ENCODE measurements at regions not wholly inside any gene's neighbourhood (a gene's known extent, or its start where the extent isn't known, plus 50 kb on each side); places are given as distances from the start of the nearest gene placed in this dataset.
"Not testable (repeated sequence)": the region's sequence is repeated elsewhere in the genome, so short reads cannot be mapped to it uniquely, and the experiment has no call there.

DNA sequence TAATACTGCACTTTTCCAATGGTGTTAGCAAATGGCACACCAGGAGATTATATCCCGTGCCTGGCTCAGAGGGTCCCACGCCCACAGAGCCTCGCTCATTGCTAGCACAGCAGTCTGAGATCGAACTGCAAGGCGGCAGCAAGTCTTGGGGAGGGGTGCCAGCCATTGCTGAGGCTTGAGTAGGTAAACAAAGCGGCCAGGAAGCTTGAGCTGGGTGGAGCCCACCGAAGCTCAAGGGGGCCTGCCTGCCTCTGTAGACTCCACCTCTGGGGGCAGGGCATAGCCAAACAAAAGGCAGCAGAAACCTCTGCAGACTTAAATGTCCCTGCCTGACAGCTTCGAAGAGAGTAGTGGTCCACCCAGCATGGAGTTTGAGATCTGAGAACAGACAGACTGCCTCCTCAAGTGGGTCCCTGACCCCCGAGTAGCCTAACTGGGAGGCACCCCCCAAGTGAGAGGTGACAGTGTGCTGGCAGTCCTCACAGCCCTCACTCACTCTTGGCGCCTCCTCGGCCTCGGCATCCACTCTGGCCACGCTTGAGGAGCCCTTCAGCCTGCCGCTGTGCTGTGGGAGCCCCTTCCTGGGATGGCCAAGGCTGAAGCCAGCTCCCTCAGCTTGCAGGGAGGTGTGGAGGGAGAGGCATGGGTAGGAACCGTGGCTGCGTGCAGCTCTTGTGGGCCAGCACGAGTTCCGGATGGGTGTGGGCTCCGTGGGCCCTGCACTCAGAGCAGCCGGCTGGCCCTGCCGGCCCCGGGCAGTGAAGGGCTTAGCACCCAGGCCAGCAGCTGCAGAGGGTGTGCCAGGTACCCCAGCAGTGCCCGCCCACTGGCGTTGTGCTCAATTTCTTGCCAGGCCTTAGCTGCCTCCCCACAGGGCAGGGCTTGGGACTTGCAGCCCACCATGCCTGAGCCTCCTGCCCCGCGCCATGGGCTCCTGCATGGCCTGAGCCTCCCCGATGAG, 188.0 kb downstream of the MMUT start:
- DNase-seq (ENCODE audit: low spot score) = not testable (repeated sequence)

DNA sequence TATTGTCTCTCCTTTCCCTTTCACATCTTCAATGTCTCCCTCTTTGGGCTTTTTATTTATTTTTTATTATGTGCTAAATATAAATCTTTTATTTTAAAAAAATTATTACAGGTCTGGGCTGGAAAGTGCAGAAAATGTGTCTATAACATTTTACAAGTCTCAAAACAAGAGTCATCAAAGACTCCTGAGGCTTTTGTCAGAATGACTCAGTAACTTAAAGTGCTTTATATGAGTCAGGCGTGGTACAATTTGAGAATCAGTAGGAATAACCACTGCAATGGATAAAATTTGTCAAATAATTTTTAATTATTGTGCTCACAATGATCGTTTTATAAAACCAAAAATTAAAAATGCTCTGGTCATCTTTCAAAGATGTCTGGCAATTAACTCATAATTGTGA, 193.9 kb downstream of the MMUT start:
- no peak for DNase-seq (ENCODE audit: low spot score)

DNA sequence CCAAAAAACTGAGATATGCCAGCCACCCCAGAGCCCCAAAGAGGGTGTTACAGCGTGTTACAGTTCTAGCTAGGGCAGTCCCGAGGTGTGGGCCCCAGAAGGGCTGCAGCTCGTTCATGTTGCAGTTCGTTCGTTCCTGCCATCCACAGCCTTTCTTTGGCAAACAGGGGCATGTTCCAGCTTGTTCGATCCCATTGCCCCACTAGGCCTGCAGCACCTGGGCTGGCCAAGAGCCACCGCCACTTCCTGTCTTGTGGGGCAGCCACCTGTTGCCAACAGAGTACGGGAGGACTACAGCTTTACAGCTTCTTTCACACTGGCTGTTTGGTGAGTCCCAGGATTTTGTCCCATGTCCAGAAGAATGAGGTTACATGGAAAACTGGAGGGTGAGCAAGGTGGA, 198.1 kb downstream of the MMUT start:
- DNase-seq (ENCODE audit: low spot score) = no peak

DNA sequence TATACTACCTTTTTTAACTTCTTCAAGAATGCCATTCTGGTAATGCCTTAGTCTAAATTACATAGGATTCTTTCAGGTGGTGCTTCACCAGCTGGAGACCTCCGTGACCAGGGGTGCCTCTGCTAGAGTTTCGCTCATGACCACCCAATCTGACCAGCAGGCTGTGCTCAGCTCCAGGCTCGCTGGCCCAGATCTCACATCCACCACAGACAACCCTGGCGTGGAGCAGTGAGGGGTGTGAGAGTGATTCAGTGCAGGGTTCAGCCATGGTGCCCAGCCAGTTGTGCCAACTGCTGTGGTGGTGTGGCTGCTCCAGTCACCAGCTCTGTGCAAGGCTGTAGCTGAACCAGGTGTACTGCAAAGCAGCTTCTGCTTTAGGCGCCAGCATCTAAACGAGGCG, 198.6 kb downstream of the MMUT start:
- no peak for DNase-seq (ENCODE audit: low spot score)

DNA sequence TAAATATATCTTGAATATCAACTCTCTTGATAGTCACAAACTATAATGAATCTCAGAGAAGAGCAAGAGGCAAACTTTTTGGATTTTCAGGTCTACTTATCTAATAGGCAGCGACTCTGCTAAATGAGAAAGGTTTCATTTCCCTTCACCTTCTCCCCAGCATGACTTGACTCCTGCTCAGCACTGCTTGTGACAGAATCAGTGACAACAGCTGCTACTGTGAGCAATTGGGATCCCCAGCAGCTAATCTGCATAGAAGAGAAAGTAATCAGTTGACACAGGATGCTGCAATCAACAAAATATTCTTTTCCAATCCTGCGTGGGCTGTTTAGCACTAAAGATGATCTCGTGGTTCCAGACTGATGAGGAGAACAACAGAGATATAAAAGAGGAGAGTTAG, 205.5 kb downstream of the MMUT start:
- no peak for DNase-seq (ENCODE audit: low spot score)

DNA sequence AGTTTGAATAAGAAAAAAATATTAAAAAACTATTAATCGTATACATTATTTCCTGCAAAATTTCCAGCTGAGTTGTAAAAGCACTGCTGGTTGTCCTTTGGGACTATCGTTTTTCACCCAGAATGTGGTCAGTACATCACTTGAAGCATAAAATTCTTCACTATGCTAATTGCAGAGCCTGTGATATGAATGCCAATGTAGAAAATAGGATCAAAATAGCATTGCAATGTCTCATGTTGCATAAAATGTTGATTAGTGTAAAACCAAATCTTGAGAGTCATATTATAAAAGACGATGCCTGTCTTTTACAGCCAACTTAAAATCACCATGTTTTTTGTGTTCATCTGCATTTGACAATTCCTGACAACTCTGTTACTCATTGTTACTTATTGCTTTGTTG, 207.7 kb downstream of the MMUT start:
- DNase-seq (ENCODE audit: low spot score) = no peak

DNA sequence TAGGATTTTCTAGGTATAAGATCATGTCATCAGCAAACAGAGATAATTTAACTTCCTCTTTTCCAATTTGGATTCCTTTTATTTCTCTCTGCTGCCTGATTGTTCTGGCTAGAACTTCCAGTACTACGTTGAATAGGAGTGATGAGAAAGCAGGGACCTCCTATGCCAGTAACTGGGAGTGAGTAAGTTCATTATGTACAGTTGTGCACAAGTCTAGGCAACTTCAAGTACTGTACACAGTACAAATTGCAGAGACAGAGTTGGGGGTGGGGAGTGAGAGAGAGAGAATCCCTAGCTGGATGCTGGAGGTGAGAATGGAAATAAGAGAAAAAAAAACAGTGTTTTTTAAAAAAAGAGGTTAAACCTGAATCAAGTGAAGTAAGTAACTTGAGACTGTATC, 210.2 kb downstream of the MMUT start:
- no peak for DNase-seq (ENCODE audit: low spot score)

DNA sequence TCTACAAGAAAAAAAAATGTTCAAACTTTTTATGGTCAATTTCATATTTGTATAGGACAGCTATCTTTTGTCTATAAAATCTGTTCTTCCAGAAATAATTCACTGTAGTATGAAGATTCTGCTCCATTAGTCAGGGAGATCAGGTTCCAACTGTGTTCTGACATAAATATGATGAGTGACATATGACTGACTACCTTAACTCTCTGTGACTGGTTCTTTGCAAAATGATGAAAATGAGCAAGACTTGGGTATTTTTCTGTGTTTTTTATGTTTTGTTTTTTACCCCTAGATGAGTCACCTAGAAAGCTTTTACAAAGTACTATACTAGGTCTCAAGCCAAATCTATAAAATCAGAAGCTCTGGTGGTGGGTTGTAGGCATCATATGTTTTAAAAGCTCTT, 229.6 kb downstream of the MMUT start:
- no peak for DNase-seq (ENCODE audit: low spot score)

DNA sequence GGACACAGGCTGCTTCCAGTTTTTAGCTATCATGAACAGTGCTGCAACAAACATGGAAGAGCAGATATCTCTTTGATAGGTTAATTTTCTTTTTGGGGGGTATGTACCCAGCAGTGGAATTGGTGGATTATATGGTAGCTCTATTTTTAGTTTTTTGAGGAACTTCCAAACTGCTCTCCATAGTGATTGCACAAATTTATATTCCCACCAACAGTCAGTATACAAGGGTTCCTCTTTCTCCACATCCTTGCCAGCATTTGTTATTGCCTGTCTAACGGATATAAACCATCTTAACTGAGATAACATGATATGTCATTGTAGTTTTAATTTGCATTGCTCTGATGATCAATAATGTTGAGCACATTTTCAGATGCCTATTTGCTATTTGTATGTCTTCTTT, 237.6 kb downstream of the MMUT start:
- DNase-seq (ENCODE audit: low spot score) = no peak

DNA sequence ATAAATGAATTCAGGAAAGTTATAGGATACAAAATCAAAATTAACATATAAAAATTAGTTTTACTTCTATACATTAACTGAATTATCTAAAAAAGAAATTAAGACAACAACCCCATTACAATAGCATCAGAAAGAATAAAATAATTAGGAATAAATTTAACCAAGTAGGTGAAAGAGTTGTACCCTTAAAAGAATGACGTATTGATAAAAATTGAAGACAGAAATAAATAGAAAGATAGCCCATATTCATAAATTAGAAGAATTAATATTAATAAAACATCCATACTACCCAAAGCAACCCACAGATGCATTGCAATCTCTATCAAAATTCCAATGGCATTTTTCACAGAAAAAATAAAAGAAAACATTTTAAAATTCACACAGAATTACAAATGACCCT, 242.8 kb downstream of the MMUT start:
- no peak for DNase-seq (ENCODE audit: low spot score)

DNA sequence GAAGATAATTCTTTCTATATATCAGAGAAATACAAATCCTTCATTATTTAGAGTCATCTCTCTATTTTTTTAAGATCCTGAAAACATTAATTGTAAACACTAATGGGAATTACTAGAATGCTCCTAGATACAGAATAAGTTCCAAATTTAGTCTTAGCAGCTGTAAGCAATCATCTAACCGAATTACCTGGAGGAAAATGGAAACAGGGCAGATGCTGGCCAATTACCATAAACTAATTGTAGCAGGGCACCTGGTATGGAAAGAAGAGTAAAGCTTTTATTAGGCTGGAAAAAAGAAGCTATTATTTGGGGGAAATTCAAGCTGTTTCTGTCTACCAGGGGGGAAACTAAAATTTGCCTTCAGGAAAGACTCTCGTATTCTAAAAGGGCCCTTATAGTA, 257.5 kb downstream of the MMUT start:
- DNase-seq (ENCODE audit: low spot score) = no peak

DNA sequence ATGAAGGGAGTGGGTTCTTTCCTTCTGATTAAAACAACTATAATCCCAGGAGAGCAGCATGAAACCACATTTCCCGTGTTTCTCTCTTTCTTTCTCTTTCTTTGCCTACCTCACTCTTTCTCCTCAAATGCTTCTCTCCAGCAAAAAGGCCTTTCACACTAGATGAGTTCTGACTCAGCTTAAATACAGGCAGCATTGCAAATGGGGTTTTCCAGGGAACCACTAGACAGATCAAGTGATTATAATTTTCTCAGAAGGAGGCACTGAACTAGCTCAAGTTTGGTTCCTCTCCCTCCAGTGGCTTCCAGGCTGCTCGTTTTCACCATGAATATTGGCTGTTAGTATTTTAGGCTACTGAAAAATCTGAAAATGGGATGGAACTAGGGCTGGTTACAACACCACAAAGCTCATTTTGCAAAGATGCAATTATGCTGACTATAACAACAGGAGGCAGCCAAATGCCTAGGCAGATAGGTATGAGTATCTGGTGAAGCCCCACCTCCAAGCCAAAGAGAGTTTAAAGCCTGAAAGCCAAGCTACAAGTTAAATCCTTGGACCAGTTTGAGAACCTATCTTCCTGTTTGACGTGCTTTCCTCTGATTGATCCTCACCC, 260.0 kb downstream of the MMUT start:
- no peak for DNase-seq (ENCODE audit: low spot score)

DNA sequence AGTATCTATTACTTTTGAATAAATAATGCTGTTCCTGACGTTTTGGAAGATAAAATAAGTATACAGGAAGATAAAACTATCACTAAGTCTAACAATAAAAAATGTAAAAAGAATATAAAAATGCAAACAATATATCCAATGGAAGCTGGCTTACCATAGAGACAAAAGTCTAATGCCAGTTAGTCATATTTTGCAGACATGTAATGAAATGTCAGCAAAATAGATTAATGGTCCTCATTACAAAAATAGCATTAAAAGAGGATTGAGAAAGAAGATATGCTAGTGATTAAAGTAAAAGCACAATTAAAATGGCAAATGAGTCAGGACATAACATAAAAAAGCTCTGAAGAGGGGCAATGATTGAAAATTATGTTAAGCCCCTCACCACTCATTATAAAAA, 265.0 kb downstream of the MMUT start:
- DNase-seq (ENCODE audit: low spot score) = no peak

DNA sequence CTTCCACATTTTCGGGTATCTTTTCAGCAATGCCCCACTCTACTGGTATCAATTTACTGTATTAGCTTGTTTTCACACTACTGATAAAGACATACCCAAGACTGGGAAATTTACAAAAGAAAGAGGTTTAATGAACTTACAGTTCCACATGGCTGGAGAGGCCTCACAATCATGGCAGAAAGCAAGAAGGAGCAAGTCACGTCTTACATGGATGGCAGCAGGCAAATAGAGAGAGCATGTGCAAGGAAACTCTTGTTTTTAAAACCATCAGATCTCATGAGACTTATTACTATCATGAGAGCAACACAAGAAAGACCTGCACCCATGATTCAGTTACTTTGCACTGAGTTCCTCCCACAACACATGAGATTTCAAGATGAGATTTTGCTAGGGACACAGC, 300.7 kb downstream of the MMUT start:
- not testable (repeated sequence) for DNase-seq (ENCODE audit: low spot score)

DNA sequence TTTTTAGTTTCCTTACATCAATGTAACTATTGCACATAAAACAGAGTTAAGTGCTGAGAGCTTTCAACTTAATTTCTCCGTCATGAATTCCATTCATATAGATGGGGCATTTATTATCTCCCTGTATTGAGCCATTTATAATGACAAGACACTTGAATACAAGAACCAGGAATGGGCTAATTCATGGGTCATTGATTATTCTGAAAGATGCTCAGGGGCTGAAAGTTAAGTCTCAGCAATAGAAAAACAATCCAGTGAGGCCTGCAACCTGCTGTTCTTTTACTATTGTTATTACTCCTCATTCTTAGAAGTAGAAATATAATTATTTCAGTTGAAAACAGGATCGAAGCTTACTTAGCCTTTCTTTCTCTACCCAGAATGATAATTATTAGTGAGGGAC, 307.7 kb downstream of the MMUT start:
- no peak for DNase-seq (ENCODE audit: low spot score)

DNA sequence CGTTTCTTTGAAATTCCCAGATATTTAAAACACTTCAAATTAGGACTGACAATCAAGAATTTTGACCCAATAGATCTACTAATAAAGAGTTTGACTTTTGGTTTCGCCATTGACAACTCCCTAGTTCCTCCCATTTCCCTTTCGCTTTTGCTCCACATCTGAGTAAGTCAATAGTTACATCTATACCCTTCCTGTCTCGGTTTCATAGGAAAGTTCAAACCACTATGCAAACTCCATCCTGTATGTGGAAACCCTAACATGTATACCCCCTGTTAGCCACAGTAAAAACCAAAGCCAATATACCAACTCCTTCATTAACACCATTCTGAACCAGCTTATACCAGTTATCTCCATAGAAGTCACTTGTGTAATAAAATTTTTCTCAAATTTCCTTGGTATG, 311.1 kb downstream of the MMUT start:
- no peak for DNase-seq (ENCODE audit: low spot score)

DNA sequence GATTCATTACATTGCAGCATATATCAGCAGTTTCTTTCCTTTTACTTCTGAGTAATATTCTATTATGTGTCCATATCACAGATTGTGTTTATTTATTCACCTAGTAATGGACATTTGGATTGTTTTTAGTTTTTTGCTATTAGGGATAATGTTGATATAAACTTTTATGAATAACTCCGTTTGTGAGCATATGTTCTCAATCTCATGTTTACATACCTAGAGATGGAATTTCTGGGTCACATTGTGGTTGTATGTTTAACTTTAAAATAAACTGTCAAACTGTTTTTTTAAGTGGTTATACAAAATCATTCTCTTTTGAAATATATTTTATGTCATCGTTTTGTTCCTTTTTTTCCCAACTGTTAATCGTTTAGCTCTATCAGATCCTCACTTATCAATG, 311.6 kb downstream of the MMUT start:
- no peak for DNase-seq (ENCODE audit: low spot score)

DNA sequence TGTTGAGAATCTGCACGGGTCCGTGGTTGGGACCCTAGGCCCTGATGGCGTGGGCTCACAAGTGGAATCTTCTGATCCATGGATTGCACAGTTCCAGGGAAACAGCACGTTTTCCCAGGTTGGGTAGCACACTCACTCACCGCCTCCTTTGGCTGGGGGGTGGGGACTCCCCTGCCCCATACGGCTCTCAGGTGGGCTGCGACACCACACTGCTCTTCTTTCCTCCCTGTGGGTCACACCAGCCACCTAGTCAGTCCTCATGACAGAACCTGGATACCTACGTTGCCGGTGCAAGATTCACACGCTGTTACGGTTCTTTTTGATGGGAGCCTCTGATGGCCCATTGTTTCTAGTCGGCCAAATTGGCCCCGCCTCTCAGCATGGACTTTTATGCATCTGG, 312.0 kb downstream of the MMUT start:
- DNase-seq (ENCODE audit: low spot score) = no peak

DNA sequence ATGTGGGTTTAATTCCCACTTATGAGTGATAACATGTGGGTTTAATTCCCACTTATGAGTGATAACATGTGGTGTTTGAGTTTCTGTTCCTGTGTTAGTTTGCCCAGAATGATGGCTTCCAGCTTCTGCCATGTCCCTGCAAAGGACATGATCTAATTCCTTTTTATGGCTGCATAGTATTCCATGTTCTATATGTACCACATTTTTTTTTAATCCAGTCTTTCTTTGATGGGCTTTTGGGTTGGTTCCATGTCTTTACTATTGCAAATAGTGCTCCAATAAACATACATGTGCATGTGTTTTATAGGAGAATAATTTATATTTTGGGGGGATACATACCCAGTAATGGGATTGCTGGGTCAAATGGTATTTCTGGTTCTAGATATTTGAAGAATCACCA, 317.8 kb downstream of the MMUT start:
- DNase-seq (ENCODE audit: low spot score) = no peak

DNA sequence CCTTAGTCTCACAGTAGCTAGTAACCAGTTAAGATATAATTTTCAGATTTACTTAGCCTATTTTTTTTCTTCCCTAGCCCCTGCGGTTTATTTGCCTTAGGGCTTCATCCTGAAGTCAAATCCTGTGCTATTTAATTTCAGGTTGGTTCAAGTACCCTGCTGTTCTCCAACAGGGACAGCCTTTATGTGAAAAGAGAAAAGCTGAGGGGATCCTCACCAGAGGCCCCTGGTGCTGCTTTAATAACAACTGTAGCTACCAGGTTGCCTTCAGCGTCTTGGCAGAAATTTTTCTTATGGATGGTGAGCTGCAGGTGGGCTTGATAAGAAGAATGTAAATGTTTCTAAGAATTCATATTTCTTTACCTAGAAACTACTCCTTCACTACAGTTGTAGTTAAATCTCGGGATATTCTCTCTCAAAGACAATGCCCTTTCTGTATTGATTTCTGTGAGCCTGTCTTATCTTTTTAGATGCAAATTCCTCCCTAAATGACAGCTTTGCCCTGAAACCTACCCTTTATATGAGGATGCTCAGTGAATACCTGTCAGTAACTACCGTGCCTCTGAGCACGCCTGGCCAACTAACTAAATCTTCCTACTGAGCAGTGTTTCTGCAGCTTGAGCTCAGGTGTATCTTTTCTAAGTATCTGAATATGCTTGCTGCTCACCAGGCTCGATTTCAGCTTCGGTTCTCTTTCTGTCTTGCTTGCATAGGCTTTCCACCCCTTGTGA, 320.5 kb downstream of the MMUT start:
- DNase-seq (ENCODE audit: low spot score) = no peak

DNA sequence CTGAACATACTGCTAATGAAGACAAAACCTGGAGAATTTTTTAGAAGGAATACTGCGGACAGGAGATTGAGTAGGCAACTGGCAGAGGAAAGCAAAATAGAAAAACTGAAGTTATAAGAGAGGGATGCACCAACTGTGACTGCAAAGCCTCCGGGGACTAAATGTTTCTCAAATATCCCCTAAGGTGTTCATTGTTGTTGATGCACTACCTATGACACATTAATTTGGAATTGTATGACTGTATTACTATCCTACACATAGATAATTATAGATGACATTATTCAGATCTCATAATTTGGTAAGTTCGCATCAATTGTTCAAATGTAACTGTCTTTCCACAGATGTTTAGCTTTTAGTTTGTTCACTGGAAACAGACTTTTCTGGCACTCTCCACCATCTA, 341.1 kb downstream of the MMUT start:
- no peak for DNase-seq (ENCODE audit: low spot score)

DNA sequence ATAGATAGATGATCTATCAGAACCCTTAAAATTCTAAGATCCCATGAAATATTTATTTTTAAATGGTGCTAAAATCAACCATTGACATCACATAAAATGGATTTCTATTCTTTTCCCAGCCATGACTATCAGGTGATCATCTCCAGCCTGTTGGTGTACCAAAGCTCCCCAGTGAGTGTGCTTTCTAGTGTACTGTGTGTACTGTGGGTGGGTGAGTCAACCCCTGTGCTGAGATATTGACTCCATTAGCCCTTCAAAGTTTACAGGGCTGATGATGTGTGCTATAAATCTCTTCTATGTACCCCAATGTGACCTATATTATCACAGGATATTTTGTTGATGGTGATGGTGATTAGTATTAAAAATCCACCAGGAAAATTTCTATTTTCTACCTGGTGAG, 344.6 kb downstream of the MMUT start:
- DNase-seq (ENCODE audit: low spot score) = no peak

DNA sequence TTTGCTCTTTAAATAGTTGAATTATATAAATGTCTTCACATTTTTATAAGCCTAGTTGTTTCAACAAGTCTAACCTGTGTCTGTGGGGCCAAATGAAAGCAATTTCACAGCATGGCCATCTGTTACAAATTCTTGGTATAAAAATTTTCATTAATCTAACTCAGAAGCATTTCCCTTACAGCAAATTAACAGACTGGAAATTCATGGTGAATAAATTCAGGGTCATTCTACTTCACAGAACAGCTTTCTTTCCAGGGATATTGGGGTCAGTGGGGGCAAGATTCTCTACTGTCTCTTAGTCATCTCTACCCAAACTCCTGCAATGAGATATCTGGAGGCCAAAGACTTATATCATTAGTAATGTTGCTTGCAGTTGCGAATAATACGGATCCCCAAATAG, 352.1 kb downstream of the MMUT start:
- DNase-seq (ENCODE audit: low spot score) = no peak

Data from putamen (tissue), 1 donor.